SH-SY5Y (cell line): ENCODE measurements at regions not wholly inside any gene's neighbourhood (a gene's known extent, or its start where the extent isn't known, plus 50 kb on each side); places are given as distances from the start of the nearest gene placed in this dataset.

ENCODE experiments used
- GATA2 ChIP-seq: IDR thresholded peaks from 2 replicates; pipeline ENCODE4 v1.6.1; 2011; ENCODE audit warnings: mild to moderate bottlenecking, low read depth, low read length
- GATA3 ChIP-seq: IDR thresholded peaks from 2 replicates; pipeline ENCODE4 v1.6.1; 2011; ENCODE audit warnings: low read depth, mild to moderate bottlenecking, low read length, moderate library complexity

- TF ChIP-seq GATA3 = no peak
These were observed 600.1 kb upstream of the CHORDC1 start for GRCh38 chr11:90822996-90823395.

GRCh38 chr11:90818196-90818745 is 595.4 kb upstream of the CHORDC1 start:
- no peak for TF ChIP-seq GATA2
- no peak for TF ChIP-seq GATA3

- TF ChIP-seq GATA3 = no peak
- TF ChIP-seq GATA2 = no peak
These were observed 586.7 kb upstream of the CHORDC1 start for GRCh38 chr11:90809581-90809980.

- no peak for TF ChIP-seq GATA2
- no peak for TF ChIP-seq GATA3
These were observed 582.3 kb upstream of the CHORDC1 start for GRCh38 chr11:90805172-90805571.

GRCh38 chr11:90803831-90804230 is 581.0 kb upstream of the CHORDC1 start:
- TF ChIP-seq GATA3 (no peak), GATA2 (no peak)

GRCh38 chr11:90803366-90803765 is 580.5 kb upstream of the CHORDC1 start:
- TF ChIP-seq GATA2 = no peak
- TF ChIP-seq GATA3 = no peak

GRCh38 chr11:90798769-90799168 is 575.9 kb upstream of the CHORDC1 start:
- TF ChIP-seq GATA2 = no peak
- TF ChIP-seq GATA3 = no peak

GRCh38 chr11:90795746-90796145 is 572.9 kb upstream of the CHORDC1 start:
- no peak for TF ChIP-seq GATA3
- no peak for TF ChIP-seq GATA2

GRCh38 chr11:90788961-90789360 is 566.1 kb upstream of the CHORDC1 start:
- TF ChIP-seq GATA3 (no peak), GATA2 (no peak)

GRCh38 chr11:90784241-90784814 is 561.5 kb upstream of the CHORDC1 start:
- TF ChIP-seq GATA2 = no peak
- no peak for TF ChIP-seq GATA3

GRCh38 chr11:90783111-90783510 is 560.3 kb upstream of the CHORDC1 start:
- TF ChIP-seq GATA2 (no peak), GATA3 (no peak)

GRCh38 chr11:90779098-90779497 is 556.2 kb upstream of the CHORDC1 start:
- TF ChIP-seq GATA2 = no peak
- no peak for TF ChIP-seq GATA3

- no peak for TF ChIP-seq GATA3
- TF ChIP-seq GATA2 = no peak
These were observed 552.8 kb upstream of the CHORDC1 start for GRCh38 chr11:90775567-90776165.

GRCh38 chr11:90774727-90775566 is 552.1 kb upstream of the CHORDC1 start:
- TF ChIP-seq GATA2 (no peak), GATA3 (no peak)
